Posterior cingulate gyrus (tissue), 11 donors: ENCODE measurements at regions not wholly inside any gene's neighbourhood (a gene's known extent, or its start where the extent isn't known, plus 50 kb on each side); places are given as distances from the start of the nearest gene placed in this dataset.
"Not testable (repeated sequence)": the region's sequence is repeated elsewhere in the genome, so short reads cannot be mapped to it uniquely, and the experiment has no call there.

ENCODE experiments used
- DNase-seq, 10 donors: peaks; one replicate each; pipeline versions ENCODE4 v3.0.0 to v3.0.0-alpha.2; 2020 to 2021; ENCODE audit warnings: mixed read lengths in 3 of 10
- intact Hi-C: fragments of 100-400 bp; cut with DNase I; formaldehyde crosslinking; loops from one replicate; pipeline ENCODE4 v1.15.1; 2023

GRCh38 chrX:10939424-10939823 is 171.7 kb upstream of the HCCS start:
- intact Hi-C loops: no loop called here
- DNase-seq: no peak

- intact Hi-C loops: no loop called here
- DNase-seq: no peak
These were observed 166.8 kb upstream of the HCCS start for GRCh38 chrX:10944136-10944885.

DNA sequence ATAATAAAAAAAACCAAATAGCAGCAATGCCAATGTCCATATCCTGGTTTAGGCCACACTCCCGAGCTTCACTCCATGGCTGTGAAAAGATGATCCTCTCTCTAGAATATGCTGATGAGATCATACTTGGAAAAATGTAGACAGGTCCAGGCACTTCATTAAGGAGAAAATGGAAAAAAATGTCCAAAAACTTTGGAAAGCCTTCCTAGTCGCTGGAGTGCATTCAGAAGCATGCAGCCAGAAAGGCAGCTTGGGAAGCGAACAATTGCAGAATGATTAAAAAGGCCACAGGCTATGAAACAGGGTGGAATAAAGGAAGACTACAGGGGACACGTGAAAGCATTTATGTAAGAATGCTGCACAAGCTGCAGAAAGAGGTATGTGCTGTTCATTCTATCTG is 165.6 kb upstream of the HCCS start:
- intact Hi-C loops: no loop called here
- no peak for DNase-seq

GRCh38 chrX:10949541-10949940 is 161.6 kb upstream of the HCCS start:
- intact Hi-C loops: no loop called here
- no peak for DNase-seq

DNA sequence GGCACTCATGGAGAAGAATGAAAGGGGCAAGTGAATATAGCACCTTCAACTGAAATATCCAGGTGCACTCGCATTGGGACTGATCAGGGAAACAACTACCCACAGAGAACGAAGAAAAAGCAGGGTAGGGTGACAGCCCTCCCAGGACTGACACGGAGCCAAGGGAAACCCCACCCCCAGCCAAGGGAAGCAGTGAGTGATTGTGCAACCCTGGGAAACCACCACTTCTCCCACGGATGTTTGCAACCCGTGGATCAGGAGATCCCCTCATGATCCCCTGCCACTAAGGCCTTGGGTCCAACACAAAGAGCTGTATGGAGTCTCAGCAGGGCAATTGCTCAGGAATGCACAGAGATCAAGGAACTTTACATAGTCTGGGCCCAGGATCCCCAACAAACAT is 158.5 kb upstream of the HCCS start:
- intact Hi-C loops: no loop called here
- no peak for DNase-seq

- DNase-seq: no peak
These were observed 145.8 kb upstream of the HCCS start for GRCh38 chrX:10965174-10965798.

DNA sequence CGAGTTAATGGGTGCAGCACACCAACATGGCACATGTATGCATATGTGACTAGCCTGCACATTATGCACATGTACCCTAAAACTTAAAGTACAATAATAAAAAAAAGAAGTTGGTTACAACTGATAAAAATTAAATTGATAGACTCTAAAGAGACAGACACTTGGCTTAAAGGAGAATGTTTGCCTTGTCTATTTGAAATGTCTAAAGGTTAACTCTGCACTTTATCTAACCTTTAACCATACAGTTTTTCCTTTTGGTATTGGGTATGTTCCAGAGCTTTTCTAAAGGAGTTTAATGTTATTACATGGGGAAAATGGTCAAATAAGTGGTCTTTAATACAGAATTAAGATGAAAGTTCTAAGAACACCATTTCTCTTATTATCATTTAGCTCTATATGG is 145.1 kb upstream of the HCCS start:
- no peak for DNase-seq
- intact Hi-C loops: no loop called here

More at GRCh38 chrX:10965174-10965798, 145.8 kb upstream of the HCCS start:
- intact Hi-C loops: no loop called here

GRCh38 chrX:10971176-10971575 is 140.0 kb upstream of the HCCS start:
- intact Hi-C loops: no loop called here
- DNase-seq: no peak

DNA sequence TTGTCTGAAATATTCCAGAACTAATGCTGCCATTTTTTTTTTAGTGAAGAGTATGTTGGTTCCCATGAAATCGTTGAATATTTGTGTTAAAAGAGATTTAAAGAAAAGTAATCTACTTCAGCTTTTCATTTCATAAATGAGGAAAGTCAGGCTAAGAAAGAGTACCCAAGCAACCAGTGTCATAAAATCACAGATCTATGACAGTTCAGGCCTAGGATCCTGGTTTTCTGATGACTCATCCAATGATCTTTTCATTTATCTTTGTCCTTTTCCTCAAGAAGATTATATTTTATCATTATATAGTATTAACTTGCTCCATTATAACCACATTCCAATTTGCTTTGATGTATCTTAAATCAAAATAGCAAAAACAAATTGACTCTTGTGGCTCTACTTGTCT is 139.4 kb upstream of the HCCS start:
- no peak for DNase-seq
- intact Hi-C loops: no loop called here

DNA sequence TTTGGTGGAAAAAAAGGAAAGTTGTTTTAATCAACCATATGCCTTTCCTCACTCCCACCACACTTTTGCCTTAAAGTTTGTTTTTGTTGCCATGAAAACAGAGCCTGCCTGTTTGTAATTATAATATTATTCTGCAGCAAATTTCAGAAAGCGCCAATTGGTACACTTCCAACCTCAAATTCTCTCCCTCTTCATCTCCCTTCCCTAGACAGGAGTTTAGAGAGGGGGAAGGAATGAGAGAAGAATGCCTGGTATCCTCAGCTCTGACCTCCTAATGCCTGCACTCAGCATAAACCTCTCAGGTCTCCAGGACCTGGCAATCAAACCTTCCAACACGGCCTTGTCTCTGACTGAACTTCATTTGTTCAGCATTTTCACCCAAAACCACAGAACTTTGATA is 138.4 kb upstream of the HCCS start:
- intact Hi-C loops: no loop called here
- no peak for DNase-seq

DNA sequence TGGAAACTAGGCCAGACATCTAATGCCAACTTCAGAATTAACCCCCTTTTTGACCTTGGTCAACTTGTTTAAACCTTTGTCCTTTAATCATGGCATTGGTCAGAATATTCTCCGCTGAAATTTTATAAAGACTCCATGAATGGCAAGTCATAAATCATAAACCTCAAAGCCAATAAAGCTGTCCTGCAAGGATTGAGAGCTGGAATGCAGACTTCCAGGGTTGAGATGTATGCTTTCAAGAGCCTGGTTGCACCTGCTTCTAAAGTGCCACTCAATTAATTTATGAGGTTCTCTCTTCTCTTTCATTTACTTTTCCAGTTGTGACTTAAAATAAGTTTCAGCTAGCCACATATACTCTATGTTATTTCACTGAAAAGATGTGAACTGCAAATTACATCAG is 136.2 kb upstream of the HCCS start:
- no peak for DNase-seq
- intact Hi-C loops: no loop called here

DNA sequence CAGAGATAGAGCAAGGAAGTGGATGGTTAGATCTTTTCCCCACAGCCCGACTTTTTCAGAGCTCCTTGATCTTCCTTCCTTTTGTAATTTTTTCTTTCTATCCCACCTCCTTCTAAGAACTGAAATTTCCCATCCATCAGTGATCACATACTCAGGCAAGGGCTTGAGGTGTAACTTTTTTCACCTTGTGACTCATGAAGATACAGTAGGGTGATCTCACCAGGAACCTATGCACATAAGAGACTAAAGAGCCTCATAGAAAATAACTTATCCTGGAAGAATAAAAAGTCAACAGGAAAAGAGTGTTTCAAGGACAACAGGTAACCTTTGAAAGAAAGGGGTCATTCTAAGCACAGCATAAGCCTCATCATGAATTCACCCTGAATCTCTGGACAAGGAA is 131.2 kb upstream of the HCCS start:
- intact Hi-C loops: no loop called here
- no peak for DNase-seq

GRCh38 chrX:10981506-10981905 is 129.6 kb upstream of the HCCS start:
- intact Hi-C loops: no loop called here
- DNase-seq: no peak

DNA sequence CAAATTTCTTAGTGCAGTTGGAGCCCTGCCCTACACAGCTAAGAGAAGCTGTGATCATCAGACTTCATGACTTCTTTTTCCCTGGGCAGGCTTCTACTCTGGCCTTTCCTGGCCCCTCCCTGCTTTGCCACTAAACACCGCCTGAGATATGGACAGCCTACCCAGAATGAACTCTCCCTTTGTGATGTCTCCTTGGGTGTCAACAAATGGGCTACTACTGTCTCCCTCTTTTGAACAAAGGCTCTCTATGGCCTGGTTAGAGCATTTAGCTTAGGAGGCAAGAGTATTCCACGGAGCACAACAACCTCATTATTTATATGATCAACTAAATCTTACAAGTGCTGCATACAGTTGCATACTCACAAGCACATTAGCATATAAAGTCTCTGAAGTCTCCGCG is 127.6 kb upstream of the HCCS start:
- no peak for DNase-seq
- intact Hi-C loops: no loop called here

GRCh38 chrX:10984213-10984612 is 126.9 kb upstream of the HCCS start:
- no peak for DNase-seq
- intact Hi-C loops: no loop called here

DNA sequence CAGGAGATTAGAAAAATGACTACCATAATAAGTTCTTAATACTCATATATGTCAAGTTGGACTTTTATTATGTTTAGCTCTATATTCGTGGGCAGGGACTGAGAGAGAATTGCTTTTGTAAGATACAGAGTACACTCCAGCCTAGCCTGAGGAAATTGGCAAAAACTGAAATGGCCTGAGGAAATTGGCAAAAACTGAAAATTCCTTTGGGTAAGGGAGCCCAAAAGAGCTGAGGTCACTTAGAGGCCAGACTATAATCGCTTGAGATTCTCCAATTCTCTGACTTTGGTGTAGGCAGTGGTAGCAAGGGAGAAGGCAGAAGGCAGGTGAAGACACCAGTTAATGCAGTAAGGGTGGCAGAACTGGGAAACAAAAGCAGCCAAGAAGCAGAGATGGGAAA is 124.5 kb upstream of the HCCS start:
- intact Hi-C loops: no loop called here
- no peak for DNase-seq

GRCh38 chrX:10988653-10989052 is 122.5 kb upstream of the HCCS start:
- intact Hi-C loops: no loop called here
- no peak for DNase-seq

GRCh38 chrX:10989386-10989785 is 121.7 kb upstream of the HCCS start:
- intact Hi-C loops: no loop called here
- DNase-seq: no peak

GRCh38 chrX:10990418-10990817 is 120.7 kb upstream of the HCCS start:
- no peak for DNase-seq
- intact Hi-C loops: no loop called here

- no peak for DNase-seq
- intact Hi-C loops: no loop called here
These were observed 120.2 kb upstream of the HCCS start for GRCh38 chrX:10990976-10991375.

DNA sequence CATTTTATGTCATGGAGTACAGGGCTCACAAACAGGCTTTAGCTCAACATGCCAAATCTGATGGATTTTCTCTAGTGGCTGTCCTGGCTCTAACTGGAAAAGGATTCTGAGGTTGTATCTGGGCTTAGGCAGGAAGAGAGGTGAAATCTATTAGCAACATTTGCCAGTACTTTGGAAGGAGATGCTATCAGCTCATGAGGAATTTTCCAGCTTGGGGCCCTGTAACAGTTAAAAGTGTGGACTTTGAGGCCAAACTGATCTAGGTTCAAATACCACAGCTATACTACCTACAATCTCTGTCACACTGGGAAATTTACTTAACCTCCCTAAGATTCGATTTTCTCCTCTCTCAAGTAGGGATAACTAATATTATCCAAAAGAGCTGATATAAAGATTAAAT is 119.0 kb upstream of the HCCS start:
- DNase-seq: no peak
- intact Hi-C loops: no loop called here

GRCh38 chrX:11007076-11007475 is 104.1 kb upstream of the HCCS start:
- intact Hi-C loops, DNase-seq: not testable (repeated sequence)

GRCh38 chrX:11010476-11010875 is 100.7 kb upstream of the HCCS start:
- intact Hi-C loops: no loop called here
- no peak for DNase-seq
